Brain microvascular endothelial cell (primary cell): ENCODE measurements at regions not wholly inside any gene's neighbourhood (a gene's known extent, or its start where the extent isn't known, plus 50 kb on each side); places are given as distances from the start of the nearest gene placed in this dataset.

ENCODE experiments used
- DNase-seq: peaks from one replicate; pipeline ENCODE4 v3.0.0-alpha.2; 2020
- H3K27ac ChIP-seq: fragments of 250-450 bp; sonication (Bioruptor Pico); 2 replicates; pipeline ENCODE4 v1.5.1; 2020; ENCODE audit warnings: mild to moderate bottlenecking, moderate library complexity
- H3K27me3 ChIP-seq: fragments of 250-450 bp; sonication (Bioruptor Pico); replicated peaks from 2 replicates; pipeline ENCODE4 v1.5.1; 2020; ENCODE audit warnings: mild to moderate bottlenecking
- H3K36me3 ChIP-seq: fragments of 250-450 bp; sonication (Bioruptor Pico); replicated peaks from 2 replicates; pipeline ENCODE4 v1.5.1; 2020; ENCODE audit warnings: mild to moderate bottlenecking
- H3K4me3 ChIP-seq: 2 replicates; pipeline ENCODE4 v1.5.1; 2011; ENCODE audit warnings: low read depth, mild to moderate bottlenecking, control low read depth, low read length, moderate library complexity
- CTCF ChIP-seq: IDR thresholded peaks from 2 replicates; pipeline ENCODE4 v1.5.1; 2011; ENCODE audit warnings: low read depth, mild to moderate bottlenecking, moderate library complexity, low read length, control low read depth, inconsistent platforms; ENCODE audit errors: missing control alignments
- in situ Hi-C: cut with HindIII; loops from 2 replicates; pipeline ENCODE4 v1.10.0; 2017; ENCODE audit warnings: low sequenced_read_pairs, low pct_ligation_motif_present

- in situ Hi-C loops: no loop called here
- no peak for TF ChIP-seq CTCF
- H3K27me3 ChIP-seq: no peaks in the 10 kb centered on the region
- H3K27ac ChIP-seq: no peak overlapping the region
- no peak overlapping the region for H3K4me3 ChIP-seq
- DNase-seq: no peak
- no peaks in the 10 kb centered on the region for H3K36me3 ChIP-seq
Measured at GRCh38 chr3:18772699-18773305, 347.7 kb upstream of the SATB1 start.

GRCh38 chr3:18771931-18772330 lies 346.8 kb upstream of the SATB1 start:
- H3K4me3 ChIP-seq: no peak overlapping the region
- no peak for DNase-seq
- in situ Hi-C loops: no loop called here
- no peak for TF ChIP-seq CTCF
- no peaks in the 10 kb centered on the region for H3K36me3 ChIP-seq
- H3K27ac ChIP-seq: no peak overlapping the region
- no peaks in the 10 kb centered on the region for H3K27me3 ChIP-seq

- H3K27me3 ChIP-seq: no peaks in the 10 kb centered on the region
- no peak overlapping the region for H3K4me3 ChIP-seq
- no peak for DNase-seq
- H3K36me3 ChIP-seq: no peaks in the 10 kb centered on the region
- in situ Hi-C loops: no loop called here
- no peak for TF ChIP-seq CTCF
- H3K27ac ChIP-seq: no peak overlapping the region
Measured at GRCh38 chr3:18770800-18771199, 345.7 kb upstream of the SATB1 start.

GRCh38 chr3:18767756-18768303 lies 342.7 kb upstream of the SATB1 start:
- no peaks in the 10 kb centered on the region for H3K36me3 ChIP-seq
- no peak overlapping the region for H3K4me3 ChIP-seq
- TF ChIP-seq CTCF: no peak
- no peak overlapping the region for H3K27ac ChIP-seq
- in situ Hi-C loops: no loop called here
- DNase-seq: no peak
- no peaks in the 10 kb centered on the region for H3K27me3 ChIP-seq

- H3K27me3 ChIP-seq: no peaks in the 10 kb centered on the region
- no peak overlapping the region for H3K27ac ChIP-seq
- H3K4me3 ChIP-seq: no peak overlapping the region
- DNase-seq: no peak
- H3K36me3 ChIP-seq: no peaks in the 10 kb centered on the region
- TF ChIP-seq CTCF: no peak
- in situ Hi-C loops: no loop called here
Measured at GRCh38 chr3:18766974-18767373, 341.8 kb upstream of the SATB1 start.

- TF ChIP-seq CTCF: no peak
- H3K36me3 ChIP-seq: no peaks in the 10 kb centered on the region
- H3K27me3 ChIP-seq: no peaks in the 10 kb centered on the region
- in situ Hi-C loops: no loop called here
- H3K4me3 ChIP-seq: no peak overlapping the region
- no peak for DNase-seq
- H3K27ac ChIP-seq: no peak overlapping the region
Measured at GRCh38 chr3:18765662-18766061, 340.5 kb upstream of the SATB1 start.
